C4-2B (cell line): ENCODE measurements at regions not wholly inside any gene's neighbourhood (a gene's known extent, or its start where the extent isn't known, plus 50 kb on each side); places are given as distances from the start of the nearest gene placed in this dataset.

Experiments used
- CTCF ChIP-seq: fragments of 450-650 bp; conservative IDR thresholded peaks from 2 replicates; pipeline ENCODE4 v1.5.1; 2017; ENCODE audit warnings: mild to moderate bottlenecking
- ZFX ChIP-seq: fragments of 450-650 bp; IDR thresholded peaks from 2 replicates; pipeline ENCODE4 v1.6.1; 2017

DNA sequence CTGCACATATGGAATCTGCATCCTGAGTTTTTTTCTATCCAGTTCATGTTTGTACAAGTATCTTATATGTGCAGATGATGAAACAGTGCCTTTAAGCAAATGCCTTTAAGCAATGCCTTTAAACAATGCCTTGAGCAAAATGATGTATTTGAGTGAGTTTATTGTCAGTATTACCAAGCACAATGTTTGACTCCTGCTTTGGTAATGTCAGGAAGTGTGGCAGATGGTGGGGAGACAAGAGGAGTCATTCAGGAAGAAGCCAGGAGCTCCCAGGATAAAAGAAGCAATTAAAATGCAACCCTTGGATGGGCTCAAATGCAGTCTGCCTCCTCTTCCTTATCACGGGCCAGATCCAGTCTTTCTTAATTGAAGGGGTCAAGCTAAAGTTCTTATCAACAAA lies 108.7 kb upstream of the KCNJ15 start:
- TF ChIP-seq CTCF (no peak), ZFX (no peak)
